NB4 (cell line): ENCODE measurements at regions not wholly inside any gene's neighbourhood (a gene's known extent, or its start where the extent isn't known, plus 50 kb on each side); places are given as distances from the start of the nearest gene placed in this dataset.

ENCODE experiments used
- POLR2A ChIP-seq: IDR thresholded peaks from 2 replicates; pipeline ENCODE4 v1.6.1; 2011; ENCODE audit warnings: mild to moderate bottlenecking; ENCODE audit not compliant: insufficient read length; ENCODE audit errors: extremely low read depth
- TF ChIP-seq, protein P1 (sequence below): IDR thresholded peaks from one replicate; pipeline ENCODE4 v1.5.1; 2012; ENCODE audit warnings: low read depth, low read length

DNA sequence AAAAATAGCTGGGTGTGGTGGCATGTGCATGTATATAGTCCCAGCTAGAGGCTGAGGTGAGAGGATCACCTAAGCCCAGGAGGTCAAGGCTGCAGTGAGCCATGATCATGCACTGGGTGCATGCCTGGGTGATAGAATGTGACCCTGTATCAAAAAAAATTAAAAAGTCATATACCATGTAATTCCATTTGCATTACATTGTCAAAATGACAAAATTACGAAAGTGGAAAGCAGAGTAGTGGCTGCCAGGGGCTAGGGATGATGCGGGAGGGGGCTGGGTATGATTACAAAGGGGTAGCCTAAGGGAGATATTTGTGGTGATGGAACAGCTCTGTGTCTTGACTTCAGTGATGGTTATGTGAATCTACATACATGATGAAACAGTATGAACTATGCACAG, 97.8 kb downstream of the KDR start:
- TF ChIP-seq, protein P1, sequence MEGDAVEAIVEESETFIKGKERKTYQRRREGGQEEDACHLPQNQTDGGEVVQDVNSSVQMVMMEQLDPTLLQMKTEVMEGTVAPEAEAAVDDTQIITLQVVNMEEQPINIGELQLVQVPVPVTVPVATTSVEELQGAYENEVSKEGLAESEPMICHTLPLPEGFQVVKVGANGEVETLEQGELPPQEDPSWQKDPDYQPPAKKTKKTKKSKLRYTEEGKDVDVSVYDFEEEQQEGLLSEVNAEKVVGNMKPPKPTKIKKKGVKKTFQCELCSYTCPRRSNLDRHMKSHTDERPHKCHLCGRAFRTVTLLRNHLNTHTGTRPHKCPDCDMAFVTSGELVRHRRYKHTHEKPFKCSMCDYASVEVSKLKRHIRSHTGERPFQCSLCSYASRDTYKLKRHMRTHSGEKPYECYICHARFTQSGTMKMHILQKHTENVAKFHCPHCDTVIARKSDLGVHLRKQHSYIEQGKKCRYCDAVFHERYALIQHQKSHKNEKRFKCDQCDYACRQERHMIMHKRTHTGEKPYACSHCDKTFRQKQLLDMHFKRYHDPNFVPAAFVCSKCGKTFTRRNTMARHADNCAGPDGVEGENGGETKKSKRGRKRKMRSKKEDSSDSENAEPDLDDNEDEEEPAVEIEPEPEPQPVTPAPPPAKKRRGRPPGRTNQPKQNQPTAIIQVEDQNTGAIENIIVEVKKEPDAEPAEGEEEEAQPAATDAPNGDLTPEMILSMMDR = no peak
- no peak for TF ChIP-seq POLR2A
